MM.1S (cell line): ENCODE measurements at regions not wholly inside any gene's neighbourhood (a gene's known extent, or its start where the extent isn't known, plus 50 kb on each side); places are given as distances from the start of the nearest gene placed in this dataset.

Source experiments
- EZH2 ChIP-seq: fragments of 300-600 bp; sonication (generic); optimal IDR thresholded peaks from 2 replicates; pipeline ENCODE3; 2017; ENCODE audit warnings: low read depth, mild to moderate bottlenecking, antibody characterized with exemption, low read length, mixed read lengths
- TF ChIP-seq, protein P1 (sequence below): fragments of 300-600 bp; sonication (generic); IDR thresholded peaks from 2 replicates; pipeline ENCODE4 v1.5.1; 2016; ENCODE audit warnings: antibody characterized with exemption, low read length, mixed read lengths

GRCh38 chr4:18816228-18816895 lies 794.8 kb upstream of the LCORL start:
- TF ChIP-seq, protein P1, sequence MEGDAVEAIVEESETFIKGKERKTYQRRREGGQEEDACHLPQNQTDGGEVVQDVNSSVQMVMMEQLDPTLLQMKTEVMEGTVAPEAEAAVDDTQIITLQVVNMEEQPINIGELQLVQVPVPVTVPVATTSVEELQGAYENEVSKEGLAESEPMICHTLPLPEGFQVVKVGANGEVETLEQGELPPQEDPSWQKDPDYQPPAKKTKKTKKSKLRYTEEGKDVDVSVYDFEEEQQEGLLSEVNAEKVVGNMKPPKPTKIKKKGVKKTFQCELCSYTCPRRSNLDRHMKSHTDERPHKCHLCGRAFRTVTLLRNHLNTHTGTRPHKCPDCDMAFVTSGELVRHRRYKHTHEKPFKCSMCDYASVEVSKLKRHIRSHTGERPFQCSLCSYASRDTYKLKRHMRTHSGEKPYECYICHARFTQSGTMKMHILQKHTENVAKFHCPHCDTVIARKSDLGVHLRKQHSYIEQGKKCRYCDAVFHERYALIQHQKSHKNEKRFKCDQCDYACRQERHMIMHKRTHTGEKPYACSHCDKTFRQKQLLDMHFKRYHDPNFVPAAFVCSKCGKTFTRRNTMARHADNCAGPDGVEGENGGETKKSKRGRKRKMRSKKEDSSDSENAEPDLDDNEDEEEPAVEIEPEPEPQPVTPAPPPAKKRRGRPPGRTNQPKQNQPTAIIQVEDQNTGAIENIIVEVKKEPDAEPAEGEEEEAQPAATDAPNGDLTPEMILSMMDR: no peak
- TF ChIP-seq EZH2: no peak
